ENCODE measurements at regions not wholly inside any gene's neighbourhood (a gene's known extent, or its start where the extent isn't known, plus 50 kb on each side); places are given as distances from the start of the nearest gene placed in this dataset.

DNA sequence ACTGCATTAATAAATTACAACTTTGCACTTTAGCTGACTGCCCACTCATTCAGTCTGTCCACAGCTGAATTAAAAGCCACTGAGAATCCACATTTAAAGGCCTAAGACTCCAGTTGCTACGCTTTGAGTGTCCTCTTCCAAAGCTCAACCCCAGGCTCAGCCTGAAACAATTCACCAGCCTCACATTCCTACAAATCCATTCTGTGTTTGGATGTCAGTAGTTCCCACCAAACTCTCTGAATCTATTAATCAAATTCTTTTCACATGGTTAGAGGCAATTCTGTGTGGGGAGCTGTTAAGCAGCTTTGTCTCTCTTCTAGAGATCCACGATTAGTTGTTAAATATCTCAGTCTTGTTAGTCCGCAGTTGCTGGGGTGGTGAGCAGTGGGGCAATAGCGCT is 116.8 kb upstream of the UBE2E2 start:
- no peaks in the 10 kb centered on the region for H3K36me3 ChIP-seq (ENCODE audit: control insufficient read depth in 5 of 5, insufficient read depth in 5 of 5, low read length in 5 of 5)
- H3K27me3 ChIP-seq (ENCODE audit: control insufficient read depth in 5 of 5, insufficient read depth in 4 of 5, low read length in 5 of 5) = no peaks in the 10 kb centered on the region
- no peak overlapping the region for H3K9ac ChIP-seq (ENCODE audit: low read length in 5 of 5)
- no peaks in the 10 kb centered on the region for H3K4me1 ChIP-seq (ENCODE audit: control insufficient read depth in 5 of 5, insufficient read depth in 5 of 5, low read length in 5 of 5)
- H3K4me3 ChIP-seq (ENCODE audit: low read depth in 1 of 5, low read length in 5 of 5) = no peak overlapping the region
- no peaks in the 10 kb centered on the region for H3K9me3 ChIP-seq (ENCODE audit: control insufficient read depth in 5 of 5, low read length in 5 of 5)
- no peak overlapping the region for H3K27ac ChIP-seq (ENCODE audit: low read depth, low read length)

DNA sequence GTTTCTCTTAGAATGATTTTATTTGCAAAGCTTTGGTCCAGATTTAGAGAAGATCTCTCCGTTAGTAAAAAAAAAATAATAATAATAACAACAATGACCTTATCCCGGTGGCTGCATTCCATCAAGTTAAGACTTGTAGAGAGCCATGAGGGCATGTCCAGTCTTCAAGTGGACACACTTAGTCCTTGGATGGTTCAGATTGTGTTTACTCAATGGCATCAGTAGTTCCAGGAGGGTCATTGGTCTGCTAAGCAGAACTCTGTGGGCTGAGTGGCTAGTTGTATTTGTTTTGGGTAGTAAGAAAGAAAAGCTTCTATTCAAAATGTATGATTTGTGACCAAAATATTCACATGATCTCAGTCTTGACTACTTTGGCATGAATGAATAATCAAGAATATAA is 116.3 kb upstream of the UBE2E2 start:
- Histone ChIP-seq H3K27ac (ENCODE audit: low read depth, low read length) (no peak overlapping the region), H3K4me3 (ENCODE audit: low read depth in 1 of 5, low read length in 5 of 5) (no peak overlapping the region)

DNA sequence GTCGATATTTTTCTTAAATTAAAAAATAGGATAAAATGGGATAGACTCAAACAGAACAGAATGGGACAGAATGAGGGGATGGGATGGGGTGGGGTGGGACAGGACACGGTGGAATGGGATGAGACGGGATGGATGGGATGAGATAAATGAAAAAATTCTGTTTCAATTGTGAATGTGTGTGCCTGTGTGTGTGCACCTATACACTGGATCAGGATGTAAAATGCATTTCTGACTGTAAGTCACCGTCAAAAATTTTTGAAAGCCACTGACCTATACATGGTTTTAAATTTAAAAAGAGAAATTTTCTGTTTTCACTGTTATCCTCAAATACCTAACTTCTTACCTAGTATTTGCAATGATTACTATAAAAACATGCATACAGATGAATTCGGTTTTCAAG is 108.7 kb upstream of the UBE2E2 start:
- Histone ChIP-seq H3K4me1 (ENCODE audit: control insufficient read depth in 5 of 5, insufficient read depth in 5 of 5, low read length in 5 of 5) (no peaks in the 10 kb centered on the region), H3K9me3 (ENCODE audit: control insufficient read depth in 5 of 5, low read length in 5 of 5) (no peaks in the 10 kb centered on the region), H3K36me3 (ENCODE audit: control insufficient read depth in 5 of 5, insufficient read depth in 5 of 5, low read length in 5 of 5) (no peaks in the 10 kb centered on the region), H3K9ac (ENCODE audit: low read length in 5 of 5) (no peak overlapping the region), H3K27me3 (ENCODE audit: control insufficient read depth in 5 of 5, insufficient read depth in 4 of 5, low read length in 5 of 5) (no peaks in the 10 kb centered on the region), H3K4me3 (ENCODE audit: low read depth in 1 of 5, low read length in 5 of 5) (no peak overlapping the region), H3K27ac (ENCODE audit: low read depth, low read length) (no peak overlapping the region)

More for the DNA sequence above, 116.3 kb upstream of the UBE2E2 start:
- Histone ChIP-seq H3K4me1 (ENCODE audit: control insufficient read depth in 5 of 5, insufficient read depth in 5 of 5, low read length in 5 of 5) (no peaks in the 10 kb centered on the region), H3K9ac (ENCODE audit: low read length in 5 of 5) (no peak overlapping the region), H3K36me3 (ENCODE audit: control insufficient read depth in 5 of 5, insufficient read depth in 5 of 5, low read length in 5 of 5) (no peaks in the 10 kb centered on the region), H3K27me3 (ENCODE audit: control insufficient read depth in 5 of 5, insufficient read depth in 4 of 5, low read length in 5 of 5) (no peaks in the 10 kb centered on the region), H3K9me3 (ENCODE audit: control insufficient read depth in 5 of 5, low read length in 5 of 5) (no peaks in the 10 kb centered on the region)

GRCh38 chr3:23094890-23095462 is 108.2 kb upstream of the UBE2E2 start:
- H3K36me3 ChIP-seq (ENCODE audit: control insufficient read depth in 5 of 5, insufficient read depth in 5 of 5, low read length in 5 of 5) = no peaks in the 10 kb centered on the region
- H3K4me1 ChIP-seq (ENCODE audit: control insufficient read depth in 5 of 5, insufficient read depth in 5 of 5, low read length in 5 of 5) = no peaks in the 10 kb centered on the region
- H3K27ac ChIP-seq (ENCODE audit: low read depth, low read length) = no peak overlapping the region
- H3K27me3 ChIP-seq (ENCODE audit: control insufficient read depth in 5 of 5, insufficient read depth in 4 of 5, low read length in 5 of 5) = no peaks in the 10 kb centered on the region
- no peak overlapping the region for H3K4me3 ChIP-seq (ENCODE audit: low read depth in 1 of 5, low read length in 5 of 5)
- no peak overlapping the region for H3K9ac ChIP-seq (ENCODE audit: low read length in 5 of 5)
- H3K9me3 ChIP-seq (ENCODE audit: control insufficient read depth in 5 of 5, low read length in 5 of 5) = no peaks in the 10 kb centered on the region

GRCh38 chr3:23096041-23096440 is 107.1 kb upstream of the UBE2E2 start:
- no peak overlapping the region for H3K9ac ChIP-seq (ENCODE audit: low read length in 5 of 5)
- H3K9me3 ChIP-seq (ENCODE audit: control insufficient read depth in 5 of 5, low read length in 5 of 5) = no peaks in the 10 kb centered on the region
- no peaks in the 10 kb centered on the region for H3K36me3 ChIP-seq (ENCODE audit: control insufficient read depth in 5 of 5, insufficient read depth in 5 of 5, low read length in 5 of 5)
- no peaks in the 10 kb centered on the region for H3K4me1 ChIP-seq (ENCODE audit: control insufficient read depth in 5 of 5, insufficient read depth in 5 of 5, low read length in 5 of 5)
- no peaks in the 10 kb centered on the region for H3K27me3 ChIP-seq (ENCODE audit: control insufficient read depth in 5 of 5, insufficient read depth in 4 of 5, low read length in 5 of 5)
- no peak overlapping the region for H3K4me3 ChIP-seq (ENCODE audit: low read depth in 1 of 5, low read length in 5 of 5)
- H3K27ac ChIP-seq (ENCODE audit: low read depth, low read length) = no peak overlapping the region

GRCh38 chr3:23099021-23099420 is 104.1 kb upstream of the UBE2E2 start:
- no peak overlapping the region for H3K4me3 ChIP-seq (ENCODE audit: low read depth in 1 of 5, low read length in 5 of 5)
- no peaks in the 10 kb centered on the region for H3K9me3 ChIP-seq (ENCODE audit: control insufficient read depth in 5 of 5, low read length in 5 of 5)
- no peaks in the 10 kb centered on the region for H3K27me3 ChIP-seq (ENCODE audit: control insufficient read depth in 5 of 5, insufficient read depth in 4 of 5, low read length in 5 of 5)
- H3K27ac ChIP-seq (ENCODE audit: low read depth, low read length) = no peak overlapping the region
- H3K9ac ChIP-seq (ENCODE audit: low read length in 5 of 5) = no peak overlapping the region
- H3K4me1 ChIP-seq (ENCODE audit: control insufficient read depth in 5 of 5, insufficient read depth in 5 of 5, low read length in 5 of 5) = no peaks in the 10 kb centered on the region
- H3K36me3 ChIP-seq (ENCODE audit: control insufficient read depth in 5 of 5, insufficient read depth in 5 of 5, low read length in 5 of 5) = no peaks in the 10 kb centered on the region

DNA sequence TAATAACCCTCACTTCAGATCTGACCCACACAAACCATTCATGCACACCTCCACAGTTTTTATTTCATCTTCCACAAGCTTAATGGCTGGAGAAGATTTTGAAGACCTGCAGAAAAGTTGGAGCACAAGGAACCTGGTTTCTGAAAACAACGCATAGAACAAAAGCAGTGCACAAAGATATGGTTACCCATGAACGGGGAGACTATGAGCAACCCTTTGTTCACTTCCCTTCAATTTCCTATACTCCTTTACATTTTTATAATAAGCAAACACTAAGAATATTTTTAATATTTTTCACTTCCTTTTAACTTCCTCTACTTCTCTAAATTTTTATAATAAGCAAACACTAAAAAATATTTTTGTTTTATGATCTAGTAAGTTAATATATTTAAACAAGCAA is 103.5 kb upstream of the UBE2E2 start:
- Histone ChIP-seq H3K9me3 (ENCODE audit: control insufficient read depth in 5 of 5, low read length in 5 of 5) (no peaks in the 10 kb centered on the region), H3K27me3 (ENCODE audit: control insufficient read depth in 5 of 5, insufficient read depth in 4 of 5, low read length in 5 of 5) (no peaks in the 10 kb centered on the region), H3K9ac (ENCODE audit: low read length in 5 of 5) (no peak overlapping the region), H3K27ac (ENCODE audit: low read depth, low read length) (no peak overlapping the region), H3K36me3 (ENCODE audit: control insufficient read depth in 5 of 5, insufficient read depth in 5 of 5, low read length in 5 of 5) (no peaks in the 10 kb centered on the region), H3K4me3 (ENCODE audit: low read depth in 1 of 5, low read length in 5 of 5) (no peak overlapping the region), H3K4me1 (ENCODE audit: control insufficient read depth in 5 of 5, insufficient read depth in 5 of 5, low read length in 5 of 5) (peaks cover 0 to 2% (median 0%) of the 10 kb centered on the region in 5 donors)

- Histone ChIP-seq H3K9ac (ENCODE audit: low read length in 5 of 5) (no peak overlapping the region), H3K9me3 (ENCODE audit: control insufficient read depth in 5 of 5, low read length in 5 of 5) (no peaks in the 10 kb centered on the region), H3K27me3 (ENCODE audit: control insufficient read depth in 5 of 5, insufficient read depth in 4 of 5, low read length in 5 of 5) (no peaks in the 10 kb centered on the region), H3K36me3 (ENCODE audit: control insufficient read depth in 5 of 5, insufficient read depth in 5 of 5, low read length in 5 of 5) (no peaks in the 10 kb centered on the region), H3K4me1 (ENCODE audit: control insufficient read depth in 5 of 5, insufficient read depth in 5 of 5, low read length in 5 of 5) (peaks cover 0 to 2% (median 0%) of the 10 kb centered on the region in 5 donors), H3K4me3 (ENCODE audit: low read depth in 1 of 5, low read length in 5 of 5) (no peak overlapping the region), H3K27ac (ENCODE audit: low read depth, low read length) (no peak overlapping the region)
These were observed 103.0 kb upstream of the UBE2E2 start for GRCh38 chr3:23100106-23100505.

- no peaks in the 10 kb centered on the region for H3K36me3 ChIP-seq (ENCODE audit: control insufficient read depth in 5 of 5, insufficient read depth in 5 of 5, low read length in 5 of 5)
- no peak overlapping the region for H3K4me3 ChIP-seq (ENCODE audit: low read depth in 1 of 5, low read length in 5 of 5)
- H3K27ac ChIP-seq (ENCODE audit: low read depth, low read length) = no peak overlapping the region
- peaks cover 0 to 2% (median 0%) of the 10 kb centered on the region in 5 donors for H3K4me1 ChIP-seq (ENCODE audit: control insufficient read depth in 5 of 5, insufficient read depth in 5 of 5, low read length in 5 of 5)
- peaks cover 0 to 3% (median 0%) of the 10 kb centered on the region in 5 donors for H3K9me3 ChIP-seq (ENCODE audit: control insufficient read depth in 5 of 5, low read length in 5 of 5)
- H3K9ac ChIP-seq (ENCODE audit: low read length in 5 of 5) = no peak overlapping the region
- no peaks in the 10 kb centered on the region for H3K27me3 ChIP-seq (ENCODE audit: control insufficient read depth in 5 of 5, insufficient read depth in 4 of 5, low read length in 5 of 5)
These were observed 99.4 kb upstream of the UBE2E2 start for GRCh38 chr3:23103764-23104163.

- Histone ChIP-seq H3K4me1 (ENCODE audit: control insufficient read depth in 5 of 5, insufficient read depth in 5 of 5, low read length in 5 of 5) (peaks cover 0 to 2% (median 0%) of the 10 kb centered on the region in 5 donors), H3K27me3 (ENCODE audit: control insufficient read depth in 5 of 5, insufficient read depth in 4 of 5, low read length in 5 of 5) (no peaks in the 10 kb centered on the region), H3K9me3 (ENCODE audit: control insufficient read depth in 5 of 5, low read length in 5 of 5) (peaks cover 0 to 3% (median 0%) of the 10 kb centered on the region in 5 donors), H3K36me3 (ENCODE audit: control insufficient read depth in 5 of 5, insufficient read depth in 5 of 5, low read length in 5 of 5) (no peaks in the 10 kb centered on the region), H3K9ac (ENCODE audit: low read length in 5 of 5) (no peak overlapping the region), H3K27ac (ENCODE audit: low read depth, low read length) (no peak overlapping the region), H3K4me3 (ENCODE audit: low read depth in 1 of 5, low read length in 5 of 5) (no peak overlapping the region)
These were observed 98.1 kb upstream of the UBE2E2 start for GRCh38 chr3:23105048-23105447.

GRCh38 chr3:23106666-23107065 is 96.5 kb upstream of the UBE2E2 start:
- Histone ChIP-seq H3K27ac (ENCODE audit: low read depth, low read length) (no peak overlapping the region), H3K4me1 (ENCODE audit: control insufficient read depth in 5 of 5, insufficient read depth in 5 of 5, low read length in 5 of 5) (peaks cover 0 to 2% (median 0%) of the 10 kb centered on the region in 5 donors), H3K4me3 (ENCODE audit: low read depth in 1 of 5, low read length in 5 of 5) (no peak overlapping the region), H3K27me3 (ENCODE audit: control insufficient read depth in 5 of 5, insufficient read depth in 4 of 5, low read length in 5 of 5) (no peaks in the 10 kb centered on the region), H3K9ac (ENCODE audit: low read length in 5 of 5) (no peak overlapping the region), H3K9me3 (ENCODE audit: control insufficient read depth in 5 of 5, low read length in 5 of 5) (peaks cover 0 to 3% (median 0%) of the 10 kb centered on the region in 5 donors), H3K36me3 (ENCODE audit: control insufficient read depth in 5 of 5, insufficient read depth in 5 of 5, low read length in 5 of 5) (no peaks in the 10 kb centered on the region)
